ENCODE measurements at regions not wholly inside any gene's neighbourhood (a gene's known extent, or its start where the extent isn't known, plus 50 kb on each side); places are given as distances from the start of the nearest gene placed in this dataset.

DNA sequence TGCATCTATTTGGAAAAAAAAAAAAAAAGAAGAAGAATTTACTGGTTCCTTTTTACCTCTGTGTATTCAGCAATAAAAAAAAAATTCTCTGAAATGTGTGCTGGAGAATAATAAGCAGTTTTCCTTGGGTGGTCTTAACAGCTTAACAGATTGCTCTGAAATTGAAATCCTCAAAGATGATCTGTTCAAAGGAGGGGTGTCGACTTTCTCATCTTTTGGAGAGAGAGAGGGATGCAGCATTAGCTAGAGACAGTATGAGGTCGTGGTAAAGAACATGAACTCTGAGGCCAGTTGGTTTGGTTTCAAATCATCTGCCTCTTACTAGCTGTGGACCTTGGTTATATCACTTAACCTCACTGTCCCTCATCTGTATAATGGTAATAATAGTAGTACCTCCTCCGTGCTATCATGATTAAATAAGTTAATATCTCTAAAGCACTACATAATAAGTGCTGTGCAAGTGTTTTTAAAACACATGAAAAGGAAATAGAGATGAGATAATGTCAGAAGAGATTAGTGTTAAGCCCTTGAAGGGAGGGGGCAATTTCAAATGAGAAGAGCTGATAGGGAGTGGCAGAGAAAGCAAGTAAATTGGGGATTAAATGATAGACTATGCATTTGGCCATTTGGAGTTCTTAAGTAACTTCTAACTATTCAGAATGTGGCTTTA, 109.9 kb upstream of the LIMCH1 start:
- no peak for DNase-seq (ENCODE audit: low spot score)

DNA sequence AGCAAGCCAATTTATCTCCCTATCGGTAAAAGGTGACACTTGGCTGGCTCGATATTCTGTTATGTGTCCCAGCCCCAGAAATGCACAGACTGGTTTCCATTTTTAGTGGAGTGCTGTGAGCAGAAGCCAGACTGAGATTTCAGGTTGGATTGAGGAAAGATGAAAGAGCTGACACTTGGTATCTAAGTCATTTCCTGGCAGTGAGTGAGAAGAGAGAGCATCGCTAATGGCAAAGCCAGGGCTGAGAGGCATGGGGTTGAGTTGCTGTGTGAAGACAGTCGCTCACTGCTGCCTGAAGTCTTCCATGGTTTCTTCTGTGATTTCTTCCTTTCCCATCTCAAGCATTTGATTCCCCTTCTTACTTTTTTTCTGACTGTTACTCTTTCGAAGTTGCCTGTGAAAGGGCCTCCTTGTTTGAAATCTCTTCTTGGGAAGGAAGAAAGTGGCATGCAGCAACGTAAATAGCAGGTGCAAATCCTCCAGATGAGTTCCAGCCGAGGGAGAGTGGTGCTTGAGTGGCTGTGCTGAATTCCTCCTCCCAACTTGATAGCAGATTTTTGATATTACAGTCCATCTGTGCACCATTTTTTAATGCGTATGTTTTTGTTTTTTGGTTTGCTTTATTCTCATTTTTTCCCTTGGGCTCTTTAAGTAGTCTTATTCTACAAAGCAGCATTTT, 109.2 kb upstream of the LIMCH1 start:
- DNase-seq (ENCODE audit: low spot score): no peak

DNA sequence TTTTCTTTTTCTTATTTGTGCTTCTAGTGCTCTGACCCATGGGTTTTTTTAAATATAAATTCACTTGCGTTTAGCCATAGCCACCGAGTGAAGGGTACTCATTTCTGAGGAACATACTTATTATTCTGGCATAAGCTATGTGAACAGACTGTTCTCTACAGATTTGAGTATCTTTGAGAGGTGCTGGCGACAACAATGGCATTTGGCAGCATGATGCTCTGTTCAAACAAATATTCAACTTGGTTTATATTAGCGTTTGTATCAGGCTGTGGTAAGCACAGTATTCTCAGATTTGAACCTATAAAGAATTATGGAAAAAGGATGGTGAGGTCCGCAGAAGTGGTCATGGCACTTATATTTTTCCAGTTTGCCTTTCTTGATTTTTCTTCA, 108.7 kb upstream of the LIMCH1 start:
- no peak for DNase-seq (ENCODE audit: low spot score)

DNA sequence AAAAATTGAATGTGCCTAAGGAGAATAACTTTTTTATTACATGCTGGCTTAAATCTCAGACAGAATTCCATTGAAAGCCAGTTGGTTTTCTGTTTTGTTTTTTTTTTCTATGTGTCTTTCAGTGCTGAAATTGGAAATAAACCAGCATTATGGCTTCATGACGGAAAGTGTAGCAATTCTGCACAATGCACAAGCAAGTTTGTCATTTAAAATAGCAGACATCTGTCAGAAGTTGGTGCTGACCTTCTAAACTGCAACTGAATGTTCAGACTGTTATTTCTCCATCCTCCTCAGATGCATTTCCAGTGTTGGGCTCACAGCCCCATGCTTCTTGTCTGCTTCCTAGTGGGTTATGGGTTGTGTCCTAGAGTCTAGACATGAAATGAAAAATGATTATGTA, 107.2 kb upstream of the LIMCH1 start:
- no peak for DNase-seq (ENCODE audit: low spot score)

DNA sequence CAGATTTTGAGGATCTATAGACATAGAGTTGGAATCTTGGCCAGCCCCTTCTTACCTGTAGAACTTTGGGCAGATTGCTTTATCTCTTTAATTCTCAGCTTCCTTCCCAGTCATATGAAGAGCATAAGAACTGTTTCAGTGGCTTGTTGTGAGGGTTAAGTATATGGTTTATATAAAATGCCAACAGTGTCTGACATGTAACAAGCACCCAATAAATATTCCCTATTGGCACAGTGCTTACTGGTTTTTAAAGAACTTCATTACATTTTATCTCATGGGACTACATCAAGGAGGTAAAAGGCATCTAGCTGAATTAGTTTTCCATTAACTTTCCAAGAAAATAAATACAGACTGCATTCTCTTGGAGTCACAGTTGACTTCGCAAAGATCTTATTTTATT, 106.7 kb upstream of the LIMCH1 start:
- DNase-seq (ENCODE audit: low spot score): no peak

DNA sequence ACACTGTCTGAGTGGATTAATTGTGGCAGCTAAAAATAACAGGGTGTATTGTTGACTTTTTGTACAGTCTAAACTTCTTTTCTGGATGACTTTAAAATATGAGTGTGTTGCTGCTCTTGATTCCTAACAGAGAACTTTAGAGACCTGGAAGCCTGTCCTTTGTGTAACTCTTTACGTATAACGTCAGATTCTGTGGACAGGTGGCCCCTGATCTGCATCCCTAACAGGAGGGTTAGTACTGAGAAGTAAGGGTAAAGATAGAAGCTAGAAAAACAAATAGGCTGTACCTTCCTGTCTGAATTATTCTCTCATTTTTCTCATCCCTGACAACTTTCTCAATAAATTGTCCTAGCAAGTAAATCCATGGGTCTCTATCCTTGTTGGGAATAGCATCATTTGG, 105.7 kb upstream of the LIMCH1 start:
- no peak for DNase-seq (ENCODE audit: low spot score)

DNA sequence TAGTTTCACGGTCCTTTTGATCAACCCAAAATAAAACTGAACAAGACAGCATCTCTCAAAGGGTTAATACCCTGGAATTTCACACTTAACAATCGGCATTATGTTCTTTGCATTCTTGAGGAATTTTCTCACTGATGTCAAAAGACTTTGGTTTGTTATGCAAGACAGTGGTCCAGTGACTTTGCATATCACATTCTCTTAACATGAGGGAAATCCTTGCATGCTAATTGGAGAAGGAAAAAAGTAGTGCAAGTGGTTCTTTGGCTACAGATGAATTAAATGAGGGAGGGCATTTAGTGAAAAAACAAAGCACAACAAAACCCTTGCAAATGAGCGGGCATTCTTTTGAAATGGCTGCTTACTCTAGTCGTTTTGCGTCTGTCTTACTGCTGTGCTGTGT, 105.1 kb upstream of the LIMCH1 start:
- DNase-seq (ENCODE audit: low spot score): no peak

DNA sequence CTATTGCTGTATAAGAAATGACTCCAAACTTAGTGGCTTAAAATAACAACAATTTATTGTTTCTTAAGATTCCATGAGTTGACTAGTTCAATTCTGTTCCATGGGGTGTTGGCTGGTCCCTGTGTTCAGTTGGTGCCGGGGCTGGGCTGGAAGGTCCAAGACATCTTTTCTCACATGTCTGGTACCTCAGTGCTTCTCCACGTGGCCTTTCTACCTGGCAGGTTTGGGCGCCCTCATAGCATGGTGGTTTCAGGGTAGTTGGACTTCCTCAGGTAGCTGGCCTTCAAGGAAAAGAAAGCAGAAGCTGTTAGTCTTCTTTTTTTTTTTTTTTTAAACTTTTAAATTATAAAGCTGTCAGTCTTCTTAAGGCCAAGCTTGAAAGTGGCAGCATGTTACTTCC, 104.6 kb upstream of the LIMCH1 start:
- DNase-seq (ENCODE audit: low spot score): no peak

DNA sequence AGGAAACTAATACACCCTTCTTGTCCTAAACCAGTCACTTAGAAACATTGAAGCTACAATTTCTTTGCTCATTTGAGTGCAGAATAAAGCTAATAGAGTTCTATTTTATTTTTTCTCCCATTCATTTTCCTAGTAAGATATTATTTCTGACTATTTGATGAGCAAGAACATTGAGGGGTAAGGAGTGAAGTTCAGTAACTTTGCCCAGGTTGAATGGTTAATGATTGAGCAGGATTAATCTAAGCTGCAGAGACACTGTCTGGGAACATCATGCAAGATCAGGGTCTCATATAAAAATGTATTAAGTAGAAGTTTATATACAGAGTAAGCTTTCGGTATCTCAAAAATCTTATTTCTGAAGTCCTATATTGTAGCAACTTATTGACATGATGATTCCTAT, 102.4 kb upstream of the LIMCH1 start:
- DNase-seq (ENCODE audit: low spot score): no peak

DNA sequence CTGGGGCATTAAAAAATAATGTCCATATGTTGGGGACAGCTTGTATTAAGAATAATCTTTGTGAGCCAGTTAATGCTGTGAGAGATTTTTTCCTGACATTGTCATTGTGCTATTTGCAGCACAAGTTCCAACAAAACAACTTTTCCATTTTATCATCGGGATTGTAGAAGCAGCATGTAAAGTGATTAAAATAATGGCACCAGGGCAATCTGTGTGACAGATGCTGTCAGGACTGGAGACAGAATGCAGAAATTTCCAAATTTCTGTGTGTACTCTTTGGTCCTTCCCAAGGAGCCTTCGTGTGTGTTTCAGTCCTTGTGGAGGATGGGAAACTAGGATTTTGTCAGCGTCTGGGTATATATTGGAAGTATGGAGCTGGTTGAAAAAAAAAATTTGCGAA, 101.5 kb upstream of the LIMCH1 start:
- DNase-seq (ENCODE audit: low spot score): no peak

DNA sequence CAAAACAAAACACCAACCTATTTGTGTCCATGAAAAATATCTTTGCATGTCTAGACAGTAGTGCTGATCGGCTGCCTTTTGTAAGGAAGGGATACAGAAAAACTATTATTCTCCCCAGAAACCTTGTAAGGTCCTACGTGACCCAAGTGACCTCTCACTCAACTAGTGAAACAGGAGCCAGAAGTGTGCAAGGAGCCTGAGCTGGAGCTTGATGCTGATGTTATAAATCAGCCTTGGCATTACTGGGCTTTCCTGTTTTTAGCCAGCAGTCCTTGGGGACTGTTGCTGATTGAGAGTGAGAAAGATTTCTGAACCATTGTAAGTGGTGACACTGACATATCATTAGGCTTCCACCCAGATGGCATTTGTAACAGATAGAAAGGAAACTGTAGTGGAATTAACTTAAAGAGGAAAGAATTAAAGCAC, 100.8 kb upstream of the LIMCH1 start:
- DNase-seq (ENCODE audit: low spot score): no peak

DNA sequence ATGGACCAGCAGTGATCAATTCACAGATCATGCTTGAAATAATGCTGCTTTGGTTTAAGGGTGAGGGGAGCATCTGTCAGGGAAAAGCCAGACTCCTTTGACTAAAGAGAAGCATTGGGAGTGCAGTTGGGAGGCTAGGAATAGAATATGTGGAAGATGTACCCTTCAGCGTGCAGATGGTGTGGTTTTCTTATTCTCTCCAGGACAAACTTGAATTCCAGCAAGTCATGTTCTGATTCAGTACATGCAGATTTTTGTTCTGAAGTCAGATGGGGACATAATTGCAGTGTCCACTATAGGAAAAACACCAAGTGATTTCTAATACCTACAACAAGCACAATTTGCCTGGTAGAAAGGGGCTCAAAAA, 99.0 kb upstream of the LIMCH1 start:
- no peak for DNase-seq (ENCODE audit: low spot score)

DNA sequence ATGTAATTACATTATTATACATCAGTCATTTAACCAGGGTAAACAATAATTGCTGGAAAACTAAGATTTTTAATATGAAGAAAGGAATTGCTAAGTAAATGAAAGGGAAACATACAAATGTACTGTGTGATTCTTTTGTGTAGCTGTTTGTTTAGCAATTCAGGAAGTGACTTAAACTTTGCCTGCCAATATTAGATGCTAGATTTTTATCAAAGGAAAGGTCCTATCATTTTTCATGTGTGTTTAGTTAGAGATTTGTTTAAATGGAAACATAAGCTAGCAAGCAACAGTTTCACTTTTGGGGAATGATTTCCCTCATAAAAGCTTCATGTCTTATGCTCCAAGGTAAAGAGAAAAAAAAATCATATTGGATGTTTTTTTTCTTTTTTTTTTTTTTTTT, 95.1 kb upstream of the LIMCH1 start:
- no peak for DNase-seq (ENCODE audit: low spot score)

DNA sequence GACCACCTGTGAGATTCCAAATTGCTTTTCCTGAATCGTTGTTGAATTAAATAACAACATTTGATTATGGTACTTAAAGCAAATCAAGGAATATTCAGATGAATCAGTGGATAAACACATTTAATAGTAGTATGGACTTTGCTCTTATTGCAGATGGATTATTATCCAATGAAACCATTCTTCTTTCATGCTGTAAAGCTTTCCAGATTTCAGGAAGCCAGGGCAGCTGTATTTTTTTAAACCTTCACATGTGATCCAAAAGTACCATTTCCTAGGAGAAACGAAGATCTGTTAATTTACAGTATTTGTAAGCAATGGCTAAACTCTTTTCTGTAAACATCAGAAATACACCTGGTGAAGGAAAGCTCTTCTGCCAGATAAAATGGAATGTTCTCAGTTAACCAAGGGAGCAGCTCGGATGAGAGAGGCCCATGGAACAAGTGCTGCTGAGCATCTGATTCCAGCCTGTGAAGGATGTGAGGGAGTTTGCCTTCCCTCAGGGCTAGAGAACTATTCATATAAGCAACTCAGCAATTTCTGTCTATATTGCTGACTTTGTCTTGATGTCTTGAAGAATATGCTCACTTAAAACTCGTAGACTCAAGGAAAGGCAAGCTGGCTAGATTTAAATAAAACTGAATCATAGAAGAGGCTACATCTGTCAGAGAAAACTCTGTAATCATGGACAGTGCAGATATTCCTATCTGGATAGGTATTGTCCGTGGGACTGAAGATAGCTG, 94.4 kb upstream of the LIMCH1 start:
- DNase-seq (ENCODE audit: low spot score): no peak

DNA sequence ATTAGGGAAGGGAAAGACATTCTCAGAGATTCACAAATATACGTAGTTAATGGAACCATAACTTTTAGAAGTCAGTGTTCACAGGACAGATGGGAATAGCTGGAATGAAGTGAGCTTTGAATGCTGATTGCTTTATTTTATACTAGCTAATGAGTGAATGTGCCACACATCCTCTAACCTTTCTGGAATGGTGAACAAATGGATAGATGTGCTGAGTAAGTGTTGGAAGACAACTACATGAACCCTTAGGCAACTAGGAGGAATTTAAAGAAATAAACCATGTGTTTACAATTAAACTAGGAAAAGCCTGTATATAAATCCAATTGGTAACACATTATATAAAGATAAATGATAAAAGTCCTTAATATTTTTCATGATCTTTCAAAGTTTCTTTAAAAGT, 91.6 kb upstream of the LIMCH1 start:
- no peak for DNase-seq (ENCODE audit: low spot score)

DNA sequence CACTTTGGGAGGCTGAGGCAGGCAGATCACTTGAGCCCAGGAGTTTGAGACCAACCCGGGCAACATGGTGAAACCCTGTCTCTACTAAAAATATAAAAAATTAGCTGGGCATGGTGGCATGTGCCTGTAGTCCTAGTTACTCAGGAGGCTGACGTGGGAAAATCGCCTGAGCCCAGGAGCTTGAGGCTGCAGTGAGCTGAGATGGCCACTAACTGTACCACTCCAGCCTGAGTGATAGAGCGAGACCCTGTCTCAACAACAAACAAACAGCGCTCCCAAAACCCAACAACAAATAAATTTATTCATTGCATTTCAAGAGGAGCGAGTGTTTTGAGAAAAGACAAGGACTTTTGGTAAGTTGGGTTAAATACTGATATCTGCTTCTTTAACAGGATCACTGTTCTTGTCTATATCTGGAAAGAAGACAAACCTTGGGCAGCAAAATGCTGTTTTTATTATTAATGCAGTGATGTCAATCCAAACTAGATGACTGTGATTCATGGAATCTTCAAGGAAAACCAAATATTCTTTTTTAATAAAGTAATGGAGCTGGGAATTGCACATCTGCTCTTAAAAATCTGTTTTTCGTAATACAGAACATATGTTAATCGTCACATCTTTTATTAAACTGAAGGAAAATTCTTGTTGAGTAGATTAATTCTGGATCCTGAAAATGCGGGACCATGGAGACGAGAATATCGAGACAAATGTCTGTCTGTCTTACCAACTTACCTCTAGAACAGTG, 90.8 kb upstream of the LIMCH1 start:
- DNase-seq (ENCODE audit: low spot score): no peak

DNA sequence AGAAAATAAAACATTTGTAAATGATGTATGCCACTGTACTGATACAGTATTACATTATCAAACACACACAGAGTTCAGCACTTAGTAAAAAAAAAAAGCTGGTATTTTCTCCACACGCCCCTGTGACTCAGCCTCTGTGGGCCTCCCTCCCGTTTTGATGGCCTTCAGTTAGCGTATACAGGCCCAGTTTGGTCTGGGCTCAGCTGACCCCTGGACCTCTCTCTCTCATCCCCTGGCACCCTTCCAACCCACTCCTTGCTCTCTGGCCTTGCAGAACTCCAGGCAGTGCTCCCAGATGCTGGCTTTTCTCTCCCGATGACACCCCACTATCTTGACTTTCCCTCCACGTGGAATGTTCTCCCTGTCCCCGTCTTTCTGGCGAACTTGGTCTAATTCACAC, 89.0 kb upstream of the LIMCH1 start:
- DNase-seq (ENCODE audit: low spot score): no peak

DNA sequence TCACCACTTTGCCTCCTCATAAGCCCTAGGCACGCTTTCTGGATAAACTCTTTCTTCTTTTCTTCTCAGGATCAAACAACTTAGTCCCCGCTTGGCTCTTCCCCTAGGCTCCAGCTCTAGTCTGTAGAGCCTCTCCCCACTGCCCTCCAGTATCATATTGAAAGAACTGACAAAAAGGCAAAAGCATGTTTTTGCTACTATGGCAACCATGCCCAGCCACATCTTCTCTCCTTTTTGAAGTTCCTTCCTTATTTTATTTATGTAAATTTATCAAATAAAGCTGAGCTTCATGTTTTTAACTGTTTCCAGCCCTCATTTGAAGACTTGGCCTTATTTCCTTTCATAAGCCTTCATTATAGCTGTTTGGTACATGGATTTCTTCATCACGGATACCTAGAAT, 86.0 kb upstream of the LIMCH1 start:
- DNase-seq (ENCODE audit: low spot score): no peak

DNA sequence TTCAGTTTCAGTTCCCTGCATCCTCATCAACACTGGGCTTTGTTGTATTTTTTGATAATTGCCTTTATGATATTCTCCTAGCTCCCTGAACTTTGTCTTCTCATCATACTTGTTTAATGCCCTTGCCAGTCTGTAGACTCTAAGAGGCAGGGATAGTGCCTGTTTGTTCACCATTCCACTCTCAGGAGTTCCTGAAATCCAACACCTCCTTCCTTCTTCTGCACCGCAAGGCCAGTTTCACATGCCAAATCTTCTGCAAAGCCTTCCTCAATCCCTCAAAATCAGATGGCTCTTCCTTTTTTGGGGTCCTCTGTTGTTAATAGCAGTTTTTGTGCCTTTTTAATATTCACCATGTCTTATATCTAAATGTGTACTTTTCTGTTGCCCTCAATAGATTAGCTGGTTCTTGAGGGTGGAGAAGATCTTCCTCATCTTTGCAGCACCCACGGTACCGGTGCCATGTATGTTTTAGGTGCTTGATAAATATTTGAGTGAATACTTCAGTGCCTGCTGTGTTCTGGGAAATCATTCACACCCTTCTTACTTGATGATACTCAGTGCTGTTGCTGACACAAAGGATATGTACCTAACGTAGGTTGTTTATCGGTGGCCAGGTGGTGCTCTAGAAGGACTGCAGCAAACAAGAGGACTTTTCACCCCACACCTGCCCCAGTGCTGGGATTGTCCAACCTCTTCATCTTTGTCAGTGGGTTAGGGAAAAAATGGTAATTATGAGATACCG, 85.3 kb upstream of the LIMCH1 start:
- DNase-seq (ENCODE audit: low spot score): no peak

DNA sequence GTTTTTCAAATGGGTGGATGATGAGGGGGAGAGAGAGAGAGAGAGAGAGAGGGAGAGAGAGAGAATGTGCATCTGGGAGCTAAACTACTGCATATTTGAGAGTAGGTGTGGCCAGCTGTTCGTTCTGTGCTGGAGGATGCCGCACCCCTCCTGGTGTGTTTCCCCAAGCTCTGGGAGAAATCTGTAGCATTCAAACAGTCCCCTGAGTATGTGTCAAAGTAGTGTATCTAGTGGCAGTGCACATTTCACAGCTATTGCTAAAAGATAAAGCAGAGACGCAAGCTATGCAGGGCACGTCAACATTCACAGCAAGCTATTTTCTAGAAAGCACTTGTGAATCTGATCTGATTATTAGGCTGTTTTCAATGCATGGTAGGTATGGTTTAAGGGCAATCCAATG, 83.5 kb upstream of the LIMCH1 start:
- no peak for DNase-seq (ENCODE audit: low spot score)

DNA sequence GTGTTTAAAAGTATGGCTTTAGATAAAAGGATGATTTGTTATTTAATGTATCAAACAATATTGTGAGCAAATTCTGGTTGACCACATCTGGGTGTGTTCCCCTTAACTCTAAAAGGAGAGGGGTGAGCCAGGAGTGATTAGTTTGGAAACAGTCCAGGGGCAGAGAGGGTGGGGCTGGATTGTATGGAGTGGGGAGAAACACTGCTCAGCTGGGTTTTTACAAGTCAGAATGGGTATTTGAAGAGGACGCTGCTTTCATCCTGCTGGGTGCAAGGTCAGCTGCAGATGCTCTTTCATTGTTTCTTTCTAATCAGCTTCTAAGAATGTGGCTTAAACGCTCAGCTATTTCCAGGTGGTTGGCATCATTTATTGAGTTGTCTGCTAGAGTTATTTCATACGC, 82.8 kb upstream of the LIMCH1 start:
- no peak for DNase-seq (ENCODE audit: low spot score)

DNA sequence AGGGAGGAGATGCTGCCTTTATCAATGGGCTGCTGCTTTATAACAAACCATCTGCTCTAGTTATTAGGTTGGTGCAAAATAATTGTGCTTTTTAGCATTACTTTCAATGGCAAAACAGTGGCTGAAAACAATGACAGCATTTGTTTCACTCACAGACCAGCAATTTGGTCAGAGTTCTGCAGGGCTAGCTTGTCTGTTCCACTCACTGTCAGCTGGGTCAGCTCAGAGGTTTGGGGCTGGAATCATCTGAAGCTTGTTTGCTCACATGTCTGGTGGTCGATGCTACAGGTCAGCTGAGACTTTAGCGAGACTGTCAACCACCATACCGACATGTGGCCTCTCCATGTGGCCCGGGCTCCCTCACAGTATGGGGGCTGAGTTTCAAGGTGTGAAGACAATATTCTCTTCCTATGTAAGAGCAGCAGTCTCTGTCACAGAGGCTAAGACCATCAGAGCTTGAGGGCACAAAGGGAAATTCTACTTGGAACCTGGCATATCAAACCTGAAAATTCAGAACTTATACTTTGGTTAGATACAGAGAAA, 81.3 kb upstream of the LIMCH1 start:
- no peak for DNase-seq (ENCODE audit: low spot score)
